HG03064 (cell line): ENCODE measurements at regions not wholly inside any gene's neighbourhood (a gene's known extent, or its start where the extent isn't known, plus 50 kb on each side); places are given as distances from the start of the nearest gene placed in this dataset.

Source experiments
- ATAC-seq: cut with Tn5 transposase; IDR thresholded peaks from one replicate; pipeline ENCODE4 v1.9.1; 2021; ENCODE audit warnings: low read depth; ENCODE audit not compliant: unreplicated experiment

DNA sequence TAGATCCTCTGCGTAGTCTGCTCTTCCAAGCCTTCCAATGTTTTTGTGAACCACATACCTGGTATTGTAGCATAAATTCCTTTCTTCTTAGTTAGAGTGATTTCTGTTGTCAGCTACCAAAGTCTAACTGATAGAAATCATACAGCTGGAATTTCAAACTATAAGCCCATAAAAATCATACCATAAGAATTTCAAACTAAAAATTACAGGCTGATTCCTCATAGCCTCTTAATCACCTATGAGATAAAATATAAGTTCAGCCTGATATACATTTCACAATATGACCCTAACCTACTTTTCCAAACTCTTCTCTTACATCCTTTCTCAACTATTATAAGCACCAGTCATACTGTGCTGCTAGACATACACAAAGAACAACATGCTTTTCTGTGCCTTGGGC is 64.8 kb downstream of the PTHLH start:
- ATAC-seq: no peak

DNA sequence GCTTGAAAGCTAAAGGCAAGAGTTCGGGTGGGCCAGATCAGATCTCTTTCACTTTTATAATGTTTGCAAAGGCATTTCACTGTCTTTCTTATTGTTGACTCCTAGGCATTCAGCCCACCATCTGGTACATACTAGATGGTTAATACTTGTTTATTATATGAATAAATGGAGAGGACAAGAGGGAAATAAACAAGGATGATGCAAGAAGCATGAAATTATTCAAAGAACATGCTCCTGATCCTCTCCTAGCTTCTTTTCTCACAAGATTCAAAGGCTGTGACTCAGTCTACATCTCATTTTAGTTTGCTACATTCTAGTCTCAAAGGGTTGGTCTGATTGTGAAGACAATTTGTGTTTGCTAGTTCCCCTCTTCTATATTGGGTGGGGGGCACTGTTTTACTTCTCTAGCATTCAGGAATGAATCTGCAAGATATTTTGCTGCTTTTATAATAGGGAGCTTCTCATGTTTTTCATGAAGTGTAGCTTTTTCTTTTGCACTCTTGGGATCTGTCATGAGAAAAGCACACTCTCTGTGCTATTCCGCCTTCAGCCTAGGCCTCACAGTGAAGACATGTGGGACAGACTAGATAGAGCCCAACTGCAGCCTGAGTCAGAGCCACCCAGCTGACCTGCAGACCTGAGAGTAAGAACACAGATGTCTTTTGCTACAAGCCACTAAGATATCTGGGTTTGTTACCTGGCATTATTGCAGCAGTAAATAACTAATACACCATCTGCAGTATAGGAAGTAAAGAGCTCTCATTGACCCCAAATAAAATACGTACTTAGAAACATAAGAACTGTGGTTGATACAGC is 65.7 kb downstream of the PTHLH start:
- no peak for ATAC-seq

DNA sequence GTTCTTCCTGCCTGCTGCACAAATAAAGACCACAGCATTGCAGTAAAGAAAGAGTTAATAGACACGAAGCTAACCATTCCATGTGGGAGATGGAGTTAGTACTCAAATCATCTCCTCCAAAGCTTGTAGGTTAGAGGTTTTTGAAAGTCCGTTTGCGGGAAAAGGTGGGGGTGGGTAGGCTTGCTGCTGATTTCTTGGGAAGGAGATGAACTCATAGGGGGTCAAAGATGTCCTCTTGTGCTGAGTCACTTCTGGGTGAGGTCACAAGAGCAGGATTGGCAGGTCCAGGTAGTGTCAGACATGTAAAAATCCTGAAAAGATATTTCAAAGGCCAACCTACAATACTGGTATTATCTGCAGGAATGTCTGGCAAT is 66.4 kb downstream of the PTHLH start:
- ATAC-seq: no peak

DNA sequence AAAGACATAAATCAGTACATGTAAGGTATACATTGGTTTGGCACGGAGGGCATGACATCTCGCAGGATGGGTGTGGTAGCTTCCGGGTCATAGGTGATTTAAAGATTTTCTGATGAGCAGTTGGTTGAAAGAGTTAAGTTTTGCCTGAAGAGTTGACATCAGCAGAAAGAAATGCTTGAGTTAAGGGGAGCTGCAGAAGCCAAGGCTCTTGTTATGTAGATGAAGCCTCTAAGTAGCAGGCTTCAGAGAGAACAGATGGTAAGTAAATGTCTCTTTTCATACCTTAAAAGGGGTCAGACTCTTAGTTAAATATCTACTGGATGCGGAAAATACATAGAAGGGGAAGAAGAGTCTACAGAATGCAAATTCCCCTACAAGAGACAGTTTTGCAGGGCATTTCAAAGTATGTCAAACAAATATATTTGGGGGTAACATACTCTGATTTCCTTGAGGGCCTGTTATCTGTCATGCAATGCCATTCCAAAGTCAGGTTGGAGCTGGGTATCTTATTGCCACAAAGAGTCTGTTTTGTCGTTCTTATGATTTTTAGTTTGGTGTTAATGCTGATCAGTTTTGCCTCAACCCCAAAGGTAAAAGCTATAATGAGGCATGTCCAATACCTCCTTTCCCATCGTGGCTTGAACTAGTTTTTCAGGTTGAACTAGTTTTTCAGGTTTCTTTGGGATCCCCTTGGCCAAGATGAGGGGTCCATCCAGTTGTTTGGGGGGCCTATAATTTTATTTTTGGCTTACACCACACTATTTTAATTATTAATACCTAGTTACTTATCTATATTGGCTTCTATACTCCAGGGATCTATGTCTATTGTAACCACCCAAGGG is 67.0 kb downstream of the PTHLH start:
- ATAC-seq: no peak

DNA sequence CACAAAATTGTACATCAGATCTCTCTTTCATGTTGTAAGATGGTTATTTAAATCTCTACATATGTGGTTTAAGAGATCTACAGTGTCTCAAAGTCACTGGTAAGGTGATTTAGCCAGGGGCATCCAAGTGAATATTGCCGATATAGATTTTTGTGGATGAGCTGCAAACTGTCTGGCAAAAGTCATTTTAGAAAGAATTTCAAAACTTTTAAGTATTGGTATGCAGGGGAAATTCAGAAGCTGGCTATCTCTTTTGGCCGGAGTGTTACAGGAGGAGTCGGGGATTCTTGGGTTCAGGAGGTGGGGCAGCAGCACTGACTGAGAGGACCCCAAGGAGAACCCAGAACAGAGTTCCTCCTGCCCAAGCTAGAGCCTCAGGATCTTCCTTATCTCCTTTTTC is 69.9 kb downstream of the PTHLH start:
- ATAC-seq: no peak

DNA sequence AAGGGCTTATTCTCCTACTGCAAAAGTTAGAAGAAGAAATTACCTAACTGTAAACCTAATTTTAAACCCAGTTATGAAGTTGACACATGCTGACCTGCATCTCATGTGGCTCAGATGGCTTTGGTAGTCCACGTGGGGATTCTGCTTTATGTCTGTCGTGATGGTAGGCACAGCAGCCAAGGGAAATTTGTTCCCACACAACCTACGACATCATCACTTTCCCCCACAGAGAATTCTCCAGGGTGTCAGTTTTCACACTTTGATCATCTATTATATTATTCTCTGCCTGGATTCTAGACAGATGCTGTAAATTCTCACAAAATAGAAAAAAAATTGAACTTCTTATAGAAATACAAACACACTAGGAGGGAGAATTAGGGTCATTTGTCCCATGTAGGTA is 70.6 kb downstream of the PTHLH start:
- ATAC-seq: no peak

DNA sequence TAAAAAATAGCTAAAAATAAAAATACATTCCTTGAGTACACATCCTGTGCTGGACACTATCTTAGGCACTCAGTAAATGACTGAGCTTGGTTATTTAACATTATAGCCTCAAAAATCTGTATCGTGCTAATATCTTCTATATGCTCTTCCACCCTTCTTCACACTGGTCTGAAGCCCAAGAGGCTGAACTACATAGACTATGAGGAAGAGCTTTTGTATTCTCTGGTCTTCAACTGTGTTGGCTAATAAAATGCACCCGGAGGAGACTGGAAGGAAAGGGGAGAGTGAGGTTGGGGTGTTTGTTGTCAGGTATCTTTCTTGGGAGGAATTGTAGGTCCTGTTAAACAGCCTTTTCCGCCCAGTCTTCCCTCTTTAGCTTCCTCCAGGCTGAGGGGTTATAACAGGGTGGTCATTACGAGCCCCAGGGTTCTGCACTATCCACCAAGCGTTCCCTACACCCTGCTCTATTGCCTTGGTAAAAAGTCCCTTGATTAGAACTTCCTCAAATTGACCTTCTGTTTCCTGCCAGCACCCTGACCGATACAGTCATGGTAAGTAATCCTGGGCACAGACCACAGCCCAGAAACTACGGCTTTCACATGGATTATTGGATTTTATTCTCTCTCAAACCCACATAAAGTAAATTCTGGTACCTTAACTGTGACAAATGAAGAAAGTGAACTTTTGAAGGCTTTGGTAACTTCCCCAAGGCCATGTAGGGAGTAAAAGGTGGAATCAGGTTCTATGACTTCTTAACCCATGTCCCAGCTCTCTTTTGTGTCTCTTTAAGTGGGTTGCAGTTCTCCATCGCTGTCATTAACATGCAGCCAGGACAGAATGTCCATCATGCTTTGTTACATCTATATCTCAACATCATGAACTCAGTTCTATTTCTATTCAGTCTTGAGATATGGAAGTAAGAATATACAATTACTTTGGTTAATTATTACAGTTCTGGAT is 71.3 kb downstream of the PTHLH start:
- ATAC-seq: no peak

DNA sequence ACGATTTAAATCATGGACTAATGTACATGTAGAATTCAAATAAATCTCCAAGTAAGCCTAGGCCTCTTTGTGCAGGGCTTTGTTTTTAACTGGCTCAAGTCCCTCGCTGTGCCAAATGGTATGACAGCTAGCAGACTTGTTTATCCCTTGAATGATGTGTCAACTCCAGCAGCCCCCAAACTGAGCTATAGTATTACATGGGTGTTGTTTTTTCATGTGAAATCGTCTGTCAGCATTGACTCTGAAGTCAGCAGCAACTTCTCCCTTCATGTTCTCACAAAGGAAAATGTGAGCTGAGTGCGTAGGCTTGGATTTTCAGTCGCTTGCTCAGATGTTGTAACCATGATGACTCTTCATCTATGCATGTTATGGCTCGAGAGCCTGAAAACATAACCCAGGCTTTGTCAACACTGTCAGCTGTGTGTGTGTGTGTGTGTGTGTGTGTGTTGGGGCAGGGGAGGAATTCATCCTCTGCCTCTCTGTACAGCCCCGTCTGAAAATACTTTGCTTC is 73.3 kb downstream of the PTHLH start:
- ATAC-seq: no peak

DNA sequence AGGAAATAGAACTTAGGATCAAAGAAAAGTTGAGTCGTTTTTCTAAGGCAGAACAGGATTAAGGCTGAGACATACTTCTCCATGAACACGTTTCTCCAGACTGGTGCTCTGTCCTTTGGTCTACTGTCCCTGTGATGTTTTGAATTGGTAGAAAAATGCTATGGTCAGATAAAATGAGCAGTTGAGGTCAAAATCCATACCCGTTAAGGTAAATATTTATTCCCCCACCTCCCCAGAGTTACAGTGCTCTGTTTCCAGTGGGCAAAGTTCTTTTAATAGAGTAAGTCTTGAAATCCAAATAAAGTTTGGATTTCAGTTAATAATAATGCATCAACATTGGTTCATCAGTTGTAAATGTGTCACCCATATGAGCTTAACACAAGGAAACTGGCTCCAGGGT is 74.5 kb downstream of the PTHLH start:
- no peak for ATAC-seq

DNA sequence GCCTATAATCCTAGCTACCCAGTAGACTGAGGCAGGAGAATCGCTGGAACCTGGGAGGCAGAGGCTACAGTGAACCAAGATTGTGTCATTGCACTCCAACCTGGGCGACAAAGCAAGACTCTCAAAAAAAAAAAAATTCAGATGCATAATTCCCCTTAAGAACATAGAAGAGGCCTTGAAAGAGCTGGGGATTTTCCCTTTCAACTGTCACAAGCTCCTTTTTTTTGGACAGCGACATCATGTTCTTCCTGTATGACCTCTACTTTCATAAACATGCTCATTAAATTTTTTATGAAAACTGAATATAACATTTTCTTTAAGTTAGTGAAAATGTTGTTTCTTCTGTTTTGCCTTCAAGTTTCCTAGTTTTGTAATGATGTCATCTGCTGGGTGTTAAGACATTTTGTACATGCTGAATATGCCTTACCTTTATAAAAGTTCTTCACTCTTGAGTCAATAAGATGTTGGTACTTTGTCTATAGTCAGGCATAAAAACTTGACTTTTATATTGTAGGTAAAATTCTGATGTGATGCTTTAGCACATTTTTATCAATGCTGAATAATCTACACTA is 76.0 kb downstream of the PTHLH start:
- ATAC-seq: no peak

DNA sequence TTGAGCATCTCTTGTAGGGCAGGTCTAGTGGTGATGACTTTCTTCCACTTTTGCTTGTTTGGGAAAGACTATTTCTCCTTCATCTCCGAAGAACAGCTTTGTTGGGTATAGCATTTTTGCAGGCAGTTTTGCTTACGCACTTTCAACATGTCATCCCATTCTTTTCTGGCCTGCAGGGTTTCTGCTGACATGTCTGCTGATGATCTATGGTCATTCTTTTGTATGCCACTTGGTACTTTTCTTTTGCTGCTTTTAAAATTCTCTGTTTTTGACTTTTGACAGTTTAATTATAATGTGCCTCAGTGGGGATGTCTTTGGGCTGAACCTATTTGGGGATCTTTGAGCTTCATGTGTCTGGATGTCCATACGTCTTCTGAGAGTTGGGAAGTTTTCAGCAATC is 78.2 kb downstream of the PTHLH start:
- ATAC-seq: no peak

DNA sequence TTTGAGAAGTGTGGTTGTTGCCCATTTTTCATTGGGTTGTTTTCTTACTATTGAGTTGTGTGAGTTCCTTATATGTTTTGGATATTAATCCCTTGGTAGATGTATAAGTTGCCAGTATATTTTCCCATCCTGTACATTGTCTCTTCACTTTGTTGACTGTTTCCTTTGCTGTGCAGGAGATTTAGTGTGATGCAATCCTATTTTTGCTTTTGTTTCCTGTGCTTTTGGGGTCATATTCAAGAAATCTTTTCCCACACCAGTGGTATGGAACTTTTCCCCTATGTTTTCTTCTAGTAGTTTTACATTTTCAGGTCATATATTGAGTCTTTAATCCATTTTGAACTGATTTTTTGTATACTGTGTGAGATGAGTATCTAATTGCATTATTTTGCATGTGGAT is 92.8 kb downstream of the PTHLH start:
- no peak for ATAC-seq

DNA sequence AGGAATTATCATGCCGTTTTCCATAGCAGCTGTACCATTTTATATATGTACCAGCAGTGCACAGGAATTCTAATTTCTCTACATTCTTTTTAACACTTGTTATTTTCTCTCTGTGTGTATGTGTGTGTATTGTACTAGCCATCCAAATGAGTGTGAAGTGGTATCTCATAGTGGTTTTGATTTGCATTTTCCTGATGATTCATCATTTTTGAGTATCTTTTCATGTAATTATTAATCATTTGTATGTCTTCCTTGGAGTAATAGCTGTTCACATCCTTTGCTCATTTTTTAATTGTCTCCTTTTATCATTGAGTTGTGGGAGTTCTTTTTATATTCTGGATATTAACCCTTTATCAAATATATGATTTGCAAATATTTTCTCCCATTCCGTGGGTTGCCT is 95.6 kb upstream of the MANSC4 start:
- no peak for ATAC-seq

DNA sequence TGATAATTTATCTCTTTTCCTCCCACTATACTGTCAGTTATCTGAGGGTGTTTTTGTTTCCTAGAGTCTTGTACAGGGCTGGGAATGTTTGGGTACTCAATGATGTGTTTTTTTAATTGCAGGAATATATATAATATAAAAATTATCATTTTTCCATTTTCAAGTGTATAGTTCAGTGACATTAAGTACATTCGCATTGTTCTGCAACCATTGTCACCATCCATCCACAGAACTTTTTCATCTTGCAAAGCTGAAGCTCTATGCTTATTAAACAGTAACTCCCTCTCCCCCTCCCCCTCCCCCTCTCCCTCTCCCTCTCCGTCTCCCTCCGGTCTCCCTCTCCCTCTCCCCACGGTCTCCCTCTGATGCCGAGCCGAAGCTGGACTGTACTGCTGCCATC is 93.0 kb upstream of the MANSC4 start:
- ATAC-seq: no peak

DNA sequence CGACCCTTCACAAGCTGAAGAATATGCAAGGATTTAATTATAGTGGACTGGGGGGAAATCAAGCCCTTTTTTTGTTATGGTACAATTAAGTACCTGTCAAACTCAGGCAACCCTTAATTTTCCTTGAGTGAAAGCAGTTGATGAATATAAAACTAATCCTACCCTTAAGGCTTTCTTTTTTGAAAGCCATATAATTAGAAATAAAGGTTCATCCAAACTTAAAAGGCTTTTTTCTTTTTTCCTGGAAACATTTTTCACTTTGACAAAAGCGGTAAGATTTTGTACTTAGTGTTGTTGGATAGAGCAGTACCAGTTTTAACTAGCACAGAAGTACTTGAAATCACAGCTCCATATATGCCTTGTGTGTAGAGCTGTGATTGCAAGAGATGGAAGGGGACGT is 91.9 kb upstream of the MANSC4 start:
- ATAC-seq: no peak

DNA sequence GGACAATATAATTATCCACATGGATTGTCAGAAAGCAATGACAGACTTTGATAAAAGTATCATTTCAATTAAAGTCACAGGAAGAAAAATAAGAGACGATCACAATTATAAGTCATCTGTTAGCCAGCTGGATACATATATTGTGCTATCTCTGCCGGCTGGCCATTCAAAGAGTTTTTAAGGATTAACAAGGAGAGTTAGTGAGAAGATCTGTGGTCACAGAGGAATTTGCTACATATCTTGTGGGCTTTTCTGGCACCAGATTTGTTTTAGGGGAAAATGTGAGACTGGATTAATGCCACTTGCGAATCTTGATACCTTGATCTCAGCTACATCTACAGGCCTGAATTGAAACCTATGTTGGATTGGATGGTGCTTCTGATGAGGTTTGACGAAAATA is 90.9 kb upstream of the MANSC4 start:
- no peak for ATAC-seq

DNA sequence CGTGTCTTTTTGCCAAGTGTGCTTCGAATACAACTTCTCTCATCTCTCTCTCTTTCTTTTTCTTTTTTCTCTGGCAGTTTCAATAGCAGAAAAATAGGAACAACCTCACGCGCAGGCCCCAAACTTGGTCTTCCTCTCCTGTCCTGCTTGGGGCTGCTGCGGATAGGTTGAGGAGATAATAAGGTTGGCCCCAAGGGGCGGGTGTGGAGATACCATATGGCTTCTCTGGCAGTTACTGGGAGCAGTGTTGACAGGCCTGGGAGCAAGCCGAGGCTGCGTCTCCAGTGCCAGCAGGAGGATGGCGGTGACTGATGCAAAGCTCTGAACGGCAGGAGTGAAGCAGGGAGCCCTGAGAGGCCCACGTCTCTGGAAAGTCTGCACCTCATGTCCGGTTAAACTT is 89.5 kb upstream of the MANSC4 start:
- no peak for ATAC-seq

DNA sequence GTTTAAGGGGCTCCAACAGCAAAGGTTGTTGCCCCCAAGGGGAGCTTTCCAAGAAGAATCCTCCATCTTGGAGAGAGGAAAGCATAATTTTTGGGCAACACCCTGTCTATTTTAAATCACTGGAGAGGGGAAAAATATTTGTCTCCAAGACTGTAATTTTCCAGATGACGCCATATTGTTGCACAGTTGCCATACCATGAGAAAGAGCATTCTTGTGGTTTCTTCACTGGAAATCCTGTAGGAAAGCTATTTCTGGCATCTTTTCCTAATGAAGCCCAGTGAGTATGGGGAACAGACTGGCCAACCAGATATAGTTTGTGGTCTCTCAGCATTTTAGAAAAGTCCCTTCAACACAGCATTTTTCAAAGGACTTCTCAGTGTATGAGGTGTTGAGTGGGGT is 88.1 kb upstream of the MANSC4 start:
- ATAC-seq: no peak

DNA sequence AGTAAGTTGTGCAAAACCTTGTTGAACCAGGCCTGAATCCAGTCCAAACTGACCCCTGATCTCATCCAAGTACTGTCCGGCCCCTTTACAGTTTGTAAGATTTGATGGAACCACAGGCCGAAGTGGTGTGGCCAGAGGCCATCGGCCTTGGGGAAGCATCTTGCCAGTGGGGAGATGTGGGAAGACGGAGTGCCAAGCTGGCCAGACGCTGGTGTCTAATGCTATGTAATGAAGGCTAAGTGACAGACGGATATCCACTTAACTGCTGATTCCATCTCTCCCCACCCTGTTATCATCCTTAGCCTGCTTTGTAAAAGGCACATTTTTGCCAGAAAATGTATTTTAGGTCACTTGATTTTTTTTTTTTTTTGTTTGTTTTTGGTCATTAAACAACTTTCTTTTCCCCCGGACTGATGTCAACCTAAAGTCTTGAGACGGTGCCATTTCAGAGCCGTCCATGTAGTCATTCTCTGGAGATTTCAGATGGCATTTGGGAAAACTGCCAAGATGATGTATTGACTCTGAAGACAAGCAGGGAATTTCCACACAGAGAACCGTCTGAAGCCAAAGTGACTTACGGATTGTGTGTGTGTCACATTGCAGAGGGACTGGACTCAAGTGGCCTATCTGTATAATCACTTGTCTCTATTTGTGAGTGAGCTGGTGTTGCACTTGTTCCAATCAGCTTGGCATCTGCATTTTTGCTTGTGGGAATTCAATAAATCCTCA is 86.5 kb upstream of the MANSC4 start:
- no peak for ATAC-seq

DNA sequence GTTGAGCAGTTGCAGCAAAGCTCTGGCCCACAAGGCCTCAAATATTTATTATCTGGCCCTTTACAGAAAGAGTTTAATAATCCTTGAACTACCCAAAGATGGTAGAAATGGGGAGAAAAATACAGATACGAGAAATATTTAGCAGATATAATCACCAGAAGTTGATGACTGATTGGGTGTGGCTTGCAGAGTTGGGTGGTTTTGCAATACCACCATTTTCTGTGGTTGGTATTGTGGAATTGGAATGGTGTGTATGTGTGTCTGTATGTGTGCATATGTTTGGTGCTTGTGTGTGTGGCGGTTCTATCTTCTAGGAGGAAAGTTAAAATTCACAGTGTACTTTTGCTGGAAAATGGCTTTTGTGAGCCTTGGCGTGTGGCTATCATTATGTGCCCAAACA is 85.4 kb upstream of the MANSC4 start:
- ATAC-seq: no peak
